Stimulated activated naive CD8-positive, alpha-beta T cell treated with anti-CD3 and anti-CD28 coated beads, Interleukin-15, Interleukin-2, amounts not matched to agents 100 ng/mL and 50 ng/mL, for 24 hours (primary cell): ENCODE measurements at regions not wholly inside any gene's neighbourhood (a gene's known extent, or its start where the extent isn't known, plus 50 kb on each side); places are given as distances from the start of the nearest gene placed in this dataset.
"Not testable (repeated sequence)": the region's sequence is repeated elsewhere in the genome, so short reads cannot be mapped to it uniquely, and the experiment has no call there.

Experiments used
- H3K27ac Mint-ChIP-seq: one replicate; pipeline ENCODE4 v1.8.0; 2021; ENCODE audit warnings: mild to moderate bottlenecking, mixed read lengths
- H3K27me3 Mint-ChIP-seq: one replicate; pipeline ENCODE4 v1.8.0; 2021; ENCODE audit warnings: mixed read lengths
- H3K36me3 Mint-ChIP-seq: one replicate; pipeline ENCODE4 v1.8.0; 2021; ENCODE audit warnings: low read depth, mixed read lengths
- H3K4me1 Mint-ChIP-seq: one replicate; pipeline ENCODE4 v1.8.0; 2021; ENCODE audit warnings: low read depth, mixed read lengths
- H3K4me3 Mint-ChIP-seq: one replicate; pipeline ENCODE4 v1.8.0; 2021; ENCODE audit warnings: mild to moderate bottlenecking, mixed read lengths
- H3K9me3 Mint-ChIP-seq: one replicate; pipeline ENCODE4 v1.8.0; 2021; ENCODE audit warnings: mixed read lengths

DNA sequence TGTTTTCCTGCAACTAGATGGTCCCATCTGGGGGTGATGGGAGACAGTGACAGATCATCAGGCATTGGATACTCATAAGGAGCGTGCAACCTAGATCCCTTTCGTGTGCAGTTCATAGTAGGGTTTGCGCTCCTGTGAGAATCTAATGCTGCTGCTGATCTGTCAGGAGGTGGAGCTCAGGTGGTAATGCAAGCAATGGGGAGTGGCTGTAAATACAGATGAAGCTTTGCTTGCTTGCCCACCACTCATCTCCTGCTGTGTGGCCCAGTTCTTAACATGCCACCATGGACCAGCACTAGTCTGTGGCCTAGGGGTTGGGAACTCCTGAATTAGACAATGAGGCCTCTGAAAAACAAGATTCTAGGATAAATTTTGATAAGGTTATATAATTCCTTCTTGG is 430.6 kb downstream of the KCNJ2 start:
- not testable (repeated sequence) for H3K36me3 Mint-ChIP-seq, H3K9me3 Mint-ChIP-seq, H3K27ac Mint-ChIP-seq, H3K4me3 Mint-ChIP-seq, H3K27me3 Mint-ChIP-seq, H3K4me1 Mint-ChIP-seq

DNA sequence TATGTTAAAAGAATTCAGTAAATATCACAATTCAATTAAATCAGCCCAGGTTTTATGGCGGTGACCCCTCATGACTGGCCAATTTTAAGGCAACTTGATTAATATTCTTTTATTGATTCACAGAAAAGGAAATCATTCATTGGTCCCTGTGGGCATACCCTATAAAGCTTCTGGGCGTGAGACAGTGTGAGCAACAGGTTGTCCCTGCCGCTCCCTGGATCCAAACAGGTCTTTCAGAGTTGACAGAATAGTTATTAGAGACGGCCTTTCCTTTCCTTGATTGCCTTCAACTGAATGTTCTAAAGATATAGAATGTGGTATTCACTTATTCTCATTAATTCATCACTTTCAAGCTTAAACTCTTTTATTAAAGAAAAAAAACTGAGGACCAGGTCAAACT is 433.9 kb downstream of the KCNJ2 start:
- Mint-ChIP-seq H3K36me3 (no peaks in the 10 kb centered on the region), H3K4me1 (no peaks in the 10 kb centered on the region), H3K9me3 (no peaks in the 10 kb centered on the region), H3K4me3 (no peak overlapping the region), H3K27me3 (peaks cover 3% of the 10 kb centered on the region), H3K27ac (no peak overlapping the region)

DNA sequence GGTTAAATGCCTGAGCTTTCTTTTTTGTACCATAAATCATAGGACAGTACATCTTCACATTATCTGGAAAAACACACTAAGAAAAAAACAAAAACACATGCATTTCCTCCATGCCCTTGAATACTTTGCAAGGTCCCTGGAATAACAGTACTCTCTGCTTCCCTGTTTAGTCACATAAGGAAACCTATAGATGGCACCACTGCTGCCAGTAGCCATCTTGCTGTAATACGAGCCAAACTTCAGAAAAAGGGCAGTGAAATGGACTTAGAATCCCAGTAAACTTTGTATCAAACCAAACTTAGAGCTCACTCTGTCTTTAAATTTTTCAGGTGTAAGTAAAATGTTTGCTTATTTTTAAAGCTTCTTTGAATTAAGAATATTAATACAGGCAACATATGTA is 435.5 kb downstream of the KCNJ2 start:
- H3K4me3 Mint-ChIP-seq, result no peak overlapping the region
- no peaks in the 10 kb centered on the region for H3K36me3 Mint-ChIP-seq
- no peak overlapping the region for H3K27ac Mint-ChIP-seq
- H3K27me3 Mint-ChIP-seq, result peaks cover 7% of the 10 kb centered on the region
- H3K4me1 Mint-ChIP-seq, result no peaks in the 10 kb centered on the region
- H3K9me3 Mint-ChIP-seq, result no peaks in the 10 kb centered on the region

DNA sequence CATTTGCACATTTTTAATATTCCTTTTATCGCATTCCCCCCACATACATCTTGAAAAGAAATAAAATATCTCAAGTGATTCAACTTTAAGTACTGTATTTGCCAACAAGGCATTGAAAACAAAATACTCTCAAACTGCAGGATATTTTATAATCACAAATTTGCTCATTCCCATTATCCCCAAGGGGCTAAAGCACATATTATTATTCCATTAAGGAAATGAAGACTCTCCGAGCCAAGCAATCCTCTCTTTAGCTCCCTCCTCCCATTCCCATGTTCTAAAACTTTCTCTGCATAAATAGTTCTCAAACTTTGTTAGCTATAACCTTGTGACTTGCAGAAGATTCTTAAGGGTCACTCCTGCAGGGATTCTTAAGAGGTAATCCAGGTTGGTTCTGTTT is 436.8 kb downstream of the KCNJ2 start:
- no peaks in the 10 kb centered on the region for H3K4me1 Mint-ChIP-seq
- peaks cover 7% of the 10 kb centered on the region for H3K27me3 Mint-ChIP-seq
- no peaks in the 10 kb centered on the region for H3K9me3 Mint-ChIP-seq
- H3K27ac Mint-ChIP-seq, result no peak overlapping the region
- no peaks in the 10 kb centered on the region for H3K36me3 Mint-ChIP-seq
- no peak overlapping the region for H3K4me3 Mint-ChIP-seq

DNA sequence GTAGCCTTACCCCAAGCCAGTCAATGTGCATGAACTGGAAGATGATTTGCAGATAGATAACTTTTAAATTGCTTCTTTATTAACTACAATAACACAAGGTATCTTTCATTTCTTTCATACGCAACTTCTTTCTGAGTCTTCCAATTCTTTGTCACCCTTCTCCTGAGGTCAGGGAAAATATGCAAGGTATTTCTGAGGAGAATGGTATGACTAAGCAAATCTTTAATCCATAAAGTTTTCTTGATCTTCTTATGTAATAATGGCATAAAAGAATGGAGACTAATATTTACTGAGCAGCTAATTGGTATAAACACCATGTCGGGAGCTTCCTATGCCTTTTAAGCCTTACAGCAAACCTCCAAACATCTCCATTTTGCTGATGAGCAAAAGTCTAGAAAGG is 438.9 kb downstream of the KCNJ2 start:
- Mint-ChIP-seq H3K27me3 (peaks cover 7% of the 10 kb centered on the region), H3K27ac (no peak overlapping the region), H3K4me1 (no peaks in the 10 kb centered on the region), H3K9me3 (no peaks in the 10 kb centered on the region), H3K36me3 (no peaks in the 10 kb centered on the region), H3K4me3 (no peak overlapping the region)

DNA sequence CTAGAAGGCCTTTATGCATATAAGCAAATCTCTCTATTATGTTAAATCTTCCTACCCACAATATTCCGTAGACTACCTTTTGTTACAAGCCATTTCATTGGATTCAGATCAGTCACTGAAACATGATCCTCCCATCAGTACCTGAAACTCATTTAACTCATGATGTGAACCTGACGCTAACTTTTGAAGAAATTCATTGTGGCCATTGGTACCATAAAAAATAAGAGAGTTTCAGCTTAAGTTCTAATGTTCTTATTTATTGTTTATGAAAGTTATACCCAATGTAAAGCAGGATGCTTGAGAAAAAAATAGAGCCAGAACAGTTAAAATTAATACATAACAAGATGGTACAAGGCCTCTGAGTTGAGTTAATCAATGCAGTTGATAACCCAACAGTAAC is 439.6 kb downstream of the KCNJ2 start:
- Mint-ChIP-seq H3K9me3 (no peaks in the 10 kb centered on the region), H3K36me3 (no peaks in the 10 kb centered on the region), H3K4me1 (no peaks in the 10 kb centered on the region), H3K4me3 (no peak overlapping the region), H3K27ac (no peak overlapping the region), H3K27me3 (peaks cover 6% of the 10 kb centered on the region)

DNA sequence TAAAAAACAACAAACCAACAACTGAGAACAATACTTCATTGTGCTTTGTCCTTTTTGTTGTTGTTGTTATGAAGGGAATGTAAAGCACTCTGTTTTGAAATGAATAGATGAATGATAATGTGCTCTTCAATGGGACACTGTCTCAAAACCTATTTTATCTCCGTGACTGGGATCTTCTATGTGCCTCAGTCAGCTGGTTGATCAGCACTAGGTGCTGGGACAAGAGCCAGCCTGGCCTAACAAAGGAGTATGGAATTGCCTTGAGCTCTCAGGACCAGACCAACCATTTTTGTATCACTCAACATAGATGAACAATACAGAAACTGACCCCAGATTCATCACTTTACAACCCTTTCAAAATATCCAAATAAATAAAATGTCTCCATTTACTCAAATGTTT is 440.2 kb downstream of the KCNJ2 start:
- Mint-ChIP-seq H3K4me3 (no peak overlapping the region), H3K9me3 (no peaks in the 10 kb centered on the region), H3K27me3 (peaks cover 4% of the 10 kb centered on the region), H3K36me3 (no peaks in the 10 kb centered on the region), H3K4me1 (no peaks in the 10 kb centered on the region), H3K27ac (no peak overlapping the region)

DNA sequence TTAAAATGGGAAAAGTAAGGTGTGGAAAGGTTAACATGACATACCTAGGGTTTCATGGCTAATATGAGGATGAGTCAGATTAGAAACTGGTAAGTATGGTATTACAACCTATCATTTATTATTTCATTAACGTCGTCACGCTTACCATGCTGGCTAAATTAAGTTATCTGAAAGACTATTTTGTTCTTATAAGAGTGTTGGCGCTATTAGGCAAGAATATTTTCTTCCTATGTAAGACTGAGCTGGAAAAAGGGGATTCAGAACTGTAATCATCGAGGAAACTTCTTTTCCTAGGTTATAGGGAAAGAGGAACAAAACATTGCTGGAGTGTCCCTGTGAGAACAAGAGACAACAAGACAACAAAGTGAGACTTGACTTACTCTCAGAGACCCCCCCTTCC is 440.8 kb downstream of the KCNJ2 start:
- H3K27ac Mint-ChIP-seq, result no peak overlapping the region
- H3K9me3 Mint-ChIP-seq, result no peaks in the 10 kb centered on the region
- no peaks in the 10 kb centered on the region for H3K36me3 Mint-ChIP-seq
- peaks cover 4% of the 10 kb centered on the region for H3K27me3 Mint-ChIP-seq
- H3K4me3 Mint-ChIP-seq, result no peak overlapping the region
- no peaks in the 10 kb centered on the region for H3K4me1 Mint-ChIP-seq

DNA sequence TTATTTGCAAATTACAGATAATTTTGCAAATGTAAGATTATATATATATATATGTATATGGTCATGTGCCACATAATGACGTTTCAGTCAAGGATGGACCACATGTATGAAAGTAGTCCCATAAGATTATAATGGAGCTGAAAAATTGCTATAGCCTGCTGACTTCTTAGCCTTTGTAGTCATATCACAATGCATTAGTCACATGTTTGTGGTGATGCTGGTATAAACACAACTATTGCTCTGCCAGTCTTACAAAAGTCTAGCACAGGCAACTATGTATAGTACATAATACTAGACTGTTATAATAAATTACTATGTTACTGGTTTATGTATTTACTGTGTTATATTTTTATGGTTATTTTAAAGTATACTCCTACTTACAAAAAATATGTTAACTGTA is 444.3 kb downstream of the KCNJ2 start:
- Mint-ChIP-seq H3K9me3 (no peaks in the 10 kb centered on the region), H3K36me3 (no peaks in the 10 kb centered on the region), H3K4me3 (no peak overlapping the region), H3K27ac (no peak overlapping the region), H3K27me3 (peaks cover 4% of the 10 kb centered on the region), H3K4me1 (no peaks in the 10 kb centered on the region)

DNA sequence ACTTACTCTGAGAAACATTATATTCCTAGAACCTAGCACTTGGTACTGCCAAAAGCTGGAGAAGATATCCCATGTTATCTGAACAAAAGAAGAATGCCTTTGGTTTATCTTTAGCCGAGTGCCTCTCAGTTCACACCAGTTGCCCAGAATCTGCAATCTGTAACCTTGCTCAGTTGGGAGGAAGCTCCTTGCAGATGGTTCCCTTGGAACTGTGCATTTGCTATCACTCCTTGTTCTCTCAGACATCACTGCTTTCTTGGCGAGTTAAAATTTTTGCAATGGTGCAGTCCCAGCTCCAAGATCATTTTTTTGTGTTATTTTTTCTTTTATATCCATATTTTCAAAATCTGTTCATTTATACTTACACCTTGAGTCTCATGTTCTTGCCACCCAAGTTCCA is 446.5 kb downstream of the KCNJ2 start:
- no peak overlapping the region for H3K27ac Mint-ChIP-seq
- H3K4me1 Mint-ChIP-seq, result no peaks in the 10 kb centered on the region

DNA sequence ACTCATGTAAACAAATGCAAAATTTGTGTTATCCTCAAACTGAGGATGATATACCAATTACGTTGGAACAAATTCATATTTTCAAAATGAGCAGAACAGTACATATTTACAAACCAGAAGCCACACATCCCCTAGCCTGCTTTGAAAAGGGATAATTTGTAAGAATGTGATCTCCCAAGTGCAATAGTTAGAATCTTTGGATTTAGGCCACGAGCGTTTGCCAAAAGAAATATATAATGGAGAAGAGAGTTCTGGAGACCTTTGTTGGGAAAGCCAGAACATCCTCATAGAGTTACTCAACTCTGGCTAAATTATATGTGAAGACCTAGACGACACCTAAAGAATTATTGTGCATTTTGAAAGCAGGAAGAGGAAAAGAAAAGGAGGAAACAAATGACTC is 449.3 kb downstream of the KCNJ2 start:
- H3K36me3 Mint-ChIP-seq, result no peaks in the 10 kb centered on the region
- no peaks in the 10 kb centered on the region for H3K9me3 Mint-ChIP-seq
- H3K27me3 Mint-ChIP-seq, result no peaks in the 10 kb centered on the region
- H3K4me3 Mint-ChIP-seq, result no peak overlapping the region
- H3K27ac Mint-ChIP-seq, result no peak overlapping the region
- H3K4me1 Mint-ChIP-seq, result no peaks in the 10 kb centered on the region

More for the DNA sequence above, 446.5 kb downstream of the KCNJ2 start:
- H3K27me3 Mint-ChIP-seq, result no peaks in the 10 kb centered on the region
- H3K4me3 Mint-ChIP-seq, result no peak overlapping the region
- no peaks in the 10 kb centered on the region for H3K36me3 Mint-ChIP-seq
- no peaks in the 10 kb centered on the region for H3K9me3 Mint-ChIP-seq

DNA sequence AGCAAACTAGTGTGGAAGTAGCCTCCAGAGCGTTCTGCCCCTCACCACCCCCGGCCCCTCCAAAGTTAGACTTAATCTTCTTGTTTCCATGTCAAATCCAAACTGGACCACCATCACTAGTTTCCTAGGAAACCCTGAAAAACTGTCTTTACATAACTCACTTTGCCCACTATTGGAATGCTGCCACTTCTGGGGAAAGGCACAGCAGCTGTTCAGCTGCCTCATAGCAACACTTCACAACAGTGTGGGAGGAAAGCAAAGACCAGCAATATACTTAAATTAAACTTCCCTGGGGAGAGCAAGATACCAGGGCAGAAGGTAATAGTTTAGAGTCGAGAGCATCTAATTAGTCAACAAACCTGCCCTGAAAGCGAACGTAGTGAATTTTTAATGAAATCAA is 452.2 kb downstream of the KCNJ2 start:
- no peaks in the 10 kb centered on the region for H3K36me3 Mint-ChIP-seq

DNA sequence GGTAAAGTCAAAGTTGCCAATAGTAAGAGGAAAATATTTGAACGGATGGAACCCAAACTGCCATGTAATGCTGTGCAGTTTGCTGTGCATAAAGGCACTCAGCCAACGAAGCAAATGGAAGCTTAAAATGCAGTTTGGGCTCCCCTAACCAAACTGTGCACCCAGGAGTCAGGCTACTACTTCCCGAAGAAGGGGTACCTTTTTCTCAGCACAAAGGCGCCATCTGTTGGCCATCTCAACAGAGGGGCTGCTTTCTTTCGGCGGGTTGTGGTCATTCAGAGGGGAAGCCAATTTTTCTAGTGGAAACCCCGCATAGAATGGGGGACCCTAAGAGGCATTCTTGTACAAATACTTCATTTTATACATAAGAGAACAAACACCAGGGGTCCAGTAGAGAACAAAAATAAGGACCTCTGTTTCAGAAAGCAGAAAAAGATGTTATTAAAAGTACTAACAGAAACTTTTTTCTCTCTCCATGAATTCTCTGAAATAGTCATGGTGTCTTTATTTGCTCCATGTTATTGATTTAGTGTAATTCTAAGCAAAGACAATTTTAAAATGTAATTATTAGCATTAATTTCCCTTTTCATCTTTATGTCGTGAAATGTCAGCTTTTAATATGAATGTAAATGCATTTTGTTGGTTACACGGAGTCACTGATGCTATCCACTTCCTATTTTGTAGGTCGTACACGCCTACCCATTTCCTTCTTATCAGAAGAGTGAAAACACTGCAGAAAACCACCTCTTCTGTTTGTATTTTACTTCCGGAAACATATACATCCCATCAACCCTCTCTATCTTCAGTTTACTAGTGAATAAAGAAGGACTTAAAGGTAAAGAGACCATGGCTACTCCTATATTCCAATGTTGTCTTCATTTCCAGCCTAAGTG is 453.3 kb downstream of the KCNJ2 start:
- Mint-ChIP-seq H3K9me3 (no peaks in the 10 kb centered on the region), H3K27ac (no peak overlapping the region), H3K4me3 (no peak overlapping the region), H3K27me3 (no peaks in the 10 kb centered on the region), H3K4me1 (no peaks in the 10 kb centered on the region), H3K36me3 (no peaks in the 10 kb centered on the region)

More for the DNA sequence above, 452.2 kb downstream of the KCNJ2 start:
- H3K4me1 Mint-ChIP-seq, result no peaks in the 10 kb centered on the region
- no peaks in the 10 kb centered on the region for H3K27me3 Mint-ChIP-seq
- H3K4me3 Mint-ChIP-seq, result no peak overlapping the region
- no peak overlapping the region for H3K27ac Mint-ChIP-seq
- no peaks in the 10 kb centered on the region for H3K9me3 Mint-ChIP-seq

DNA sequence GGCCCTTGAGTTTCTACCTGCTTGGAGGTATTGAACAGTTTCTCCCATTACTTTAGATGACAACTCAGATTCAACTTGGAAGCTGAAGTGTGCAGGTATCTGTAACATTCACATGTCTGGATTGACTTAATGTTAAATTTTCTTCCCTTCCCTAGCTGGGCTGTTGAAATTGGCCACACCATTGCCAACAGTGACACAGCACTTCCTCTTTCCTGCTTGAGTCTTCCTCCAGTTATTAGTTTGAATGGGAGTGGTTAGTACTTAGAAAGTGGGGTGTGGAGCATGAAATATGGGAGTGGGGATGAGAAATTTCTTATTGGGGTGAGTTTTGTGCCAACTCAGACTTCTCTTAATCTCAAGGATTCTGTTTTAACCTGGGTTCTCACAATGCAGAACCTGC is 454.9 kb downstream of the KCNJ2 start:
- H3K27ac Mint-ChIP-seq, result no peak overlapping the region
- no peaks in the 10 kb centered on the region for H3K27me3 Mint-ChIP-seq
- H3K36me3 Mint-ChIP-seq, result no peaks in the 10 kb centered on the region
- no peaks in the 10 kb centered on the region for H3K9me3 Mint-ChIP-seq
- H3K4me1 Mint-ChIP-seq, result no peaks in the 10 kb centered on the region
- no peak overlapping the region for H3K4me3 Mint-ChIP-seq

DNA sequence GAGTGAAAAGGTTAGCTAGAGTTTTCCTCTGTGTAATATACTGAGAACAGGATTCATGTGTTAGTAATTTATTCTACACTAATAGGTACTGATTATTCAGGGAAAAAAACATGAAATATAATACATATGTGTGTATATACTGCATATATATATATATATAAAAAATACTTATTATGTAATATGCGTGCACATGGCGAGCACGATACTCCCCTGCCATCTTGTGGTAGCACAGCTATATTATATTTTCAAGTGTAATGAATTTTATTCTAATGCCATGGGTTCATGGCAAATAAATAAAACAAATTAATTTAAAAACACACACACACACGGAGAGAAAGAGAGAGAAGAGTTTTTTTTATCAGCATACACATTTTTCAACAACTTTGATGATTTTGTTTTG is 460.6 kb downstream of the KCNJ2 start:
- Mint-ChIP-seq H3K27ac (no peak overlapping the region), H3K4me3 (no peak overlapping the region), H3K4me1 (no peaks in the 10 kb centered on the region), H3K27me3 (no peaks in the 10 kb centered on the region), H3K9me3 (no peaks in the 10 kb centered on the region), H3K36me3 (no peaks in the 10 kb centered on the region)

DNA sequence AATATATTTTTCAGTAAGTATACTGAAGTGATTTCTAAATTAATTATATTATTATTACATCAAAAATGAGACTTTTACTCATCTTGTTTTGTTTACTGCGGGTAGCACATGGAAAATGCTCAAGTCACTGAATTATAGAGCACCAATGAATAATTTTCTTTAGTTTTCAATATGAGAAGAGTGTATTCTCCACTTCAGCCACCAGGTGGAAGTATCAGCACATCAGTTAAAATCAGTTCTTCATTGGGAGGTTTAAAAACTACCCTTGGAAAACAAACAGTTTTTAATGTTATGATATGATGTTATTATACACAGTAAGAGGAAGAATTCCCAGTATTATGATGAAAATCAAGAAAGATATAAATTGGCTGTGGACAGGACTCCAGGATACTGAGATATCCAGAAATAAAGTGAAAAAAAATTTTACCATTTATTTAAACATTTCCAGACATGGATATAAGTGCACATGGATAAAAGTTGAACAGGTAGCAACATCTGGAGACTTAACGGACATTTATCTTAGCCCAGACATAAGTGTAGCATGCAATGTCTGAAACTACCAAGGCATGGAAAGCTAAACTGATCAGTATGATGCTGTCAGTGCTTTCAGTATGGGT is 467.3 kb downstream of the KCNJ2 start:
- H3K36me3 Mint-ChIP-seq, result no peaks in the 10 kb centered on the region
- no peaks in the 10 kb centered on the region for H3K27me3 Mint-ChIP-seq
- H3K4me3 Mint-ChIP-seq, result no peak overlapping the region
- no peaks in the 10 kb centered on the region for H3K4me1 Mint-ChIP-seq
- H3K27ac Mint-ChIP-seq, result no peak overlapping the region
- H3K9me3 Mint-ChIP-seq, result no peaks in the 10 kb centered on the region
